GM04504 (cell line): ENCODE measurements at regions not wholly inside any gene's neighbourhood (a gene's known extent, or its start where the extent isn't known, plus 50 kb on each side); places are given as distances from the start of the nearest gene placed in this dataset.
"Not testable (repeated sequence)": the region's sequence is repeated elsewhere in the genome, so short reads cannot be mapped to it uniquely, and the experiment has no call there.

ENCODE experiments used
- DNase-seq: peaks from one replicate; pipeline ENCODE4 v3.0.0-alpha.2; 2012; ENCODE audit warnings: low read depth

DNA sequence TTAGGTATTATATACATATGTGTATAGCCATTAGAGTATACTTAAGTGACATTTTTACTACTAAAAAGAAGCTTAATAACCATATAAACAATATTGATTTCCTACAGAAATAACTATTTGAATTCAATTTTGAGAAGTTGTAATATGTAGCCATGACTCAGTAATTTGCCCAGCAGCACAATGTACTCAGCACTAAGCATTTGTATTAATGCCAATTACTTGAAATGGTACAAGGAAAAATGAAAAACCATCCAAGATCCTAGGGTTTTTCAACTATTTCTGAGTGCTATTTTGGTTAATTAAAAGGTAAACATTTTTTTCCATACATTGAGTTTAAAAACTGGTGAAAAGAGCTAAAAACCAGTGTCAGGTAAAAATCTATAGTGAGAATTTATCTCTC is 324.0 kb downstream of the KCNJ3 start:
- DNase-seq, result no peak

GRCh38 chr2:155021618-155022017 is 323.1 kb downstream of the KCNJ3 start:
- DNase-seq, result no peak

DNA sequence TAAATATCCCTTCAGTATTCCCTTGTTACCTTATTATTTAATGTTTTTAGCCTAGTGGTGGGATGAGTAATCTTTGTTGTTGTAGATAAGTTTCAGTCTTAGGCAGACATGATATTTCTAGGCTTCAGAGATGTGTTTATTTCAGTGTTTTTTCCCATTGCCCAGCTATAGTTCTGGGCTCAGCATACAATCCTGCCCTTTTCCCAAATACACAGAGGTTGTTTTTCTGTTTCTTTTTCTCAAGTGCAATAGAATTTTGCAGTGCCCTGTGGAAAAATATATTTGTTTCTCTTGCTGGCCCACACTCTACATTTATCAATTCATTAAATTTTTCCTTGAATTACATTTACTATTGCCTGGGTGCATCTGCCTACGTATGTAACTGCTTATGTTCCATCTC is 321.8 kb downstream of the KCNJ3 start:
- DNase-seq, result no peak

DNA sequence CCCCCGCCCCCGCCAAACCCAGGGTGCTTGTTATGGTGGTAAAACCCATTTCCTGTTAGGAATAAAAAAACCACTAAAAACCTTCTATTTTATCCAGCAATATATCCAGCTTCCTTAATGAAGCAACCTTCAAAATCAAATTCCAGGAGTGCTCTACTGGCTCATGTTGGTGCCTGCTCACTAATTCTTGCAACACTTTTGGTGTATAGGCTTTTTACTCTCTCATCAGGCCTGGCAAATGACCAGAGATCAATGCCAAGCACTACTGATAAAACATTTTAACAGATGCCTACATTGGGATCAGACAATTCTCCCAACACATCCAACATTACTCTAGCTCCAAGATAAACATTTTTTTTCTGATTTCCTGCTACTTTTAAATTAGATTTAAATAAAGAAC is 312.4 kb downstream of the KCNJ3 start:
- no peak for DNase-seq

DNA sequence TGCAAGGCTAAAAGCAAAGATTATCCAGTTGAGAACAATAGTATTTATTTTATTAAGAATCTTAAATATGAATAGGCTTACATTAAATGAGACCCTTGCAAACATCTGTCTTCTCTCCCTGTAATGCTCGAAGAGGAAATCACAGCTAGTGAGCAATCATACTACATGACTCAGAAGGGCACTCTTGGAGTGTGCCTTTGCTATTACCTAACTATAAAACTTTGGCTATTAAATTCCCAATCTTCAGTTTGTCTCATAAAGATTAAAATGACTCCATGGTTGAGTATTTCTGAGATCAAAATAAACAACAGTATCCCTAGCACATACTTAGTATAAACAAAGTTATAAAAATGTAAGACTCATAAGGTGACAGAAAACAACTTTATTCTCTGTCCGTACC is 296.9 kb downstream of the KCNJ3 start:
- DNase-seq, result no peak

GRCh38 chr2:154992826-154993225 is 294.3 kb downstream of the KCNJ3 start:
- no peak for DNase-seq

DNA sequence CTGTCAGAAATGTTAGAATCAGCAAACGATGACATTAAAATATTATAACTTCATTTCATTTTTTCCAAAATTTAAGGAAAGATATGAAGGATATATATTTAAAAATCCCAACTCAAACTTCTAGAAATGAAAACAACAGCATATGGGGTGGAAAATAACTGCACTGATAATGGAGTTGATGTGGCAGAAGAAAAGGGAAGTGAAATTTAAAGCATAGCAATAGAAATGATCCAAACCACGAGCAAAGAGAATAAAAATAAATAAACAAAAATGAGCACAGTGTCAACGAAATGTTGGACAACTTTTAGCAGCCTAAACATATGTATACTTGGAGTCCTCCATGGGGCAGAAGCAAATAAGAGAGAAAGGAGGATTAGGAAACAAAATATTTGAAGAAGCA is 280.2 kb downstream of the KCNJ3 start:
- DNase-seq, result no peak

DNA sequence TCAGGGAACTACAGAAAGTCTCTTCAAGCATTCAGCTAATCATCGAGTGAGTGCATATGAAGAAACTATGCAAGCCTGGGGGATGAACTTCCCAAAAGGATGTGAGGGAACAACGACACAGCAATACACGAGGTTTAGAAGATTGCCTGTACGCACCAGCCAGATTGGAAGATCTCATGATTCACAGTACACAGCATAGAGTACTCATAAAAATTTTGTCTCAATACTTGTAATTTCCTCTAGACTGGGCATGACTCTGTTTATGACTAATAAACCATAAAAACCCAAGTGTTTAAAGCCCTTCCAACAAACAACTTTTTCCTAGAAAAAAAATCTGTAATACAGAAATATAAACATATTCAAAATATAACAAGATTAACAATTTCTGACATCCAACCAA is 279.7 kb downstream of the KCNJ3 start:
- DNase-seq, result no peak

DNA sequence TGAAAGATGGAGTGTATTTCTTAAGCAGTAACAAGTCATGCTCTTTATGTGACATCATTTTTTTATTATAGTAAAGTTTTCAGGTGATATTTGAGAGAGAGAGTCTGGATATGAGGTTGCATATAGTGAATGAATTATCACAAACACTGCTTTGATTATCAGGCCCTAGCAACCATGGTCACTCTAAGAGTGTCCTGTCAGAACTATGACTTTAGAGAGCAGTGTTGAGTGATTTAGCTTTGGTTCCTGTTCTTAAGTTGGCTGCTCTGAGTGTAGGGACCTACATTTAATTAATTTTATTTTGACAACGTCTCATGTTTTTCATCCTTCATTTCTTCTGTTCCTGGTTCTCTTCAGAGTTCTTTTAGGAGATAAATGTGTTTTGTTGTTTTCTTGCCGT is 275.5 kb downstream of the KCNJ3 start:
- DNase-seq, result no peak

GRCh38 chr2:154963511-154963910 is 265.0 kb downstream of the KCNJ3 start:
- DNase-seq, result no peak

DNA sequence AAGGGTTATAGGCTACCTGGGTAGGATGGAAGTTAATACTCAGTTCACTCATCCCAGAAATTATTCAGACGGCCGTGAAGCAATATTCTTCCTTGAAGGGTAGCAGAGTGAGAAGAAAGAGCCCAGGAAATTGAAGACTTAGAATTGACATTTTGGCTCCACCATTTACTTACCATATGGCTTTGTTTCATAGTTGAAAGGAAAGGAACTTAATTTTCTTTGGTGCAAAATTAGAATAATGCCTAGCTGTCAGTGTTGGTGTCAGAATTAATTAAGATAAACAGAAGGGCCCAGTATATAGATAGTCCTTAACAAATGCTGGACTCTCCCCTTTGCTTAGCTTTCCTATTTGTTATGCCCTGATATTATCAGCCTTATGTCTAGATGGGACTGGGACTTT is 263.2 kb downstream of the KCNJ3 start:
- no peak for DNase-seq

- no peak for DNase-seq
These were observed 262.5 kb downstream of the KCNJ3 start for GRCh38 chr2:154960802-154961583.

DNA sequence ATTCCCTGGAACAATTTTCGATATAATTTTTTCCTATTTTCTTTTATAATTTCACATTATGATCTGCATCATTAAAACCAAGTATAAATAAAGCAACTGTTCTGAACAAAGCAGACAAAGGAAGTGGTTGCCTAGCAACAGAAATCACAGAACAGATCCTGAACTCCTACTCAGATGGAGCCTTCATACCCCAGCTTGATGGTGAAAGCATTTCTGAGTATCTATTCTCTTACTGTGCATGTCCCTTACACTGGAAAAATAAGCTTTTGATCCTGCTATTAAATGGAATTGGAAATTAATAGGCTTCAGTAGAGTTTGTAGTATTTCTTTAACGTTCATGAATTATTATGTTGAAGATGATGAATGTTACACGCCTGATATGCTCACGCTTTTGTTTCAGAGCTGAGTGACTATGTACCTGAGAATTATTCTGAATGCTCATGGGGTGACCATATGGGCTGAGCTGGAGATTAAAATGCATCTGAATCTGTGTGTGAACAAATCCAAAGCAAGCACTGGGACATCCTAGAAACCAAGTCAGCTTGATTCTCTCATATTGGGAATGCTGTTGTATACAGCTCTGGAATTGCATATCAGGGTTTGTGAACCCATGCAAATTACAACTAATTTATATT is 254.0 kb downstream of the KCNJ3 start:
- no peak for DNase-seq

DNA sequence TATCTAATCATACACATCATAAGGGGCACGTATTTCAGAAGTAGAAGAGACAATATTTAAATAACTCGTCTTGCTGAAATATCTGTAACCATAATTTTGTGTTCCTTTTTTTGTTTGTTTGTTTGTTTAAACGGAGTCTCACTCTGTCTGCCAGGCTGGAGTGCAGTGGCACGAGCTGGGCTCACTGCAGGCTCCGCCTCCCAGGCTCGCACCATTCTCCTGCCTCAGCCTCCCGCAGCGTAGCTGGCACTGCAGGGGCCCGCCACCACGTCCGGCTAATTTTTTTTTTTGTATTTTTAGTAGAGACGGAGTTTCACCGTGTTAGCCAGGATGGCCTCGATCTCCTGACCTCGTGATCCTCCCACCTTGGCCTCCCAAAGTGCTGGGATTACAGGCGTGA is 248.9 kb downstream of the KCNJ3 start:
- not testable (repeated sequence) for DNase-seq

GRCh38 chr2:154945984-154946383 is 247.5 kb downstream of the KCNJ3 start:
- DNase-seq, result no peak

DNA sequence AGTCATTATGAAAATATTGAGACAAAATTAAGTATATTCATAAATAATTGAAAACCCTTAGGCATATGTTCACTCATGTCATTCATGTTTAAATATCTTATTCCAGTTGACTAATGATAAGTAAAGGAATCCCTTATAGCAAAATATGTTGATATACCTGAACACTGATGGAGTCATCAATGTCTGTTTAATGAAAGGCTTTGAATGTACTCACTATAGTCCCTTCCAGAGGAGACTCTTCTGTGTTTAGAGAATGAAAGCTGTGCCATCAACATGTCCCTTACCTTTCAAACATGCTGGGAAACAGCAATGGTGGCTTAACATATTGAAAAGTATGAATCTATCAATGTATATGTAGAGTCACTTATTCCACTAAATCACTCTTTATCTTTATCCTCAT is 242.9 kb downstream of the KCNJ3 start:
- no peak for DNase-seq

GRCh38 chr2:154934213-154934612 is 235.7 kb downstream of the KCNJ3 start:
- no peak for DNase-seq

DNA sequence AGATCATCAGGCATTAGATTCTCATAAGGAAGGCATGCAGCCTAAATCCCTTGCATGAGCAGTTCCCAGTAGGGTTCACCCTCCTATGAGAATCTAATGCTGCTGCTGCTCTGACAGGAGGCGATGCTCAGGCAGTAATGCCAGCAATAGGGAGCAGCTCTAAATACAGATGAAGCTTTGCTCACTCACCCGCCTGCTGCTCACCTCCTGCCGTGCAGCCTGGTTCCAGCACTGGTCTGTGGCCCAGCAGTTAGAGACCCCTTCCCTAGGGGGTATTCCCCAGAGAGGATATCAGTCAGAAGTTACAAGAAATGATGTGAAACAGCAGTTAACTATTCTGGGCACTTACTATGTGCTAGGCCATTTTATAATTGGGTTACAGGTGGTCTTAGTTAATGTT is 226.0 kb downstream of the KCNJ3 start:
- DNase-seq, result no peak

DNA sequence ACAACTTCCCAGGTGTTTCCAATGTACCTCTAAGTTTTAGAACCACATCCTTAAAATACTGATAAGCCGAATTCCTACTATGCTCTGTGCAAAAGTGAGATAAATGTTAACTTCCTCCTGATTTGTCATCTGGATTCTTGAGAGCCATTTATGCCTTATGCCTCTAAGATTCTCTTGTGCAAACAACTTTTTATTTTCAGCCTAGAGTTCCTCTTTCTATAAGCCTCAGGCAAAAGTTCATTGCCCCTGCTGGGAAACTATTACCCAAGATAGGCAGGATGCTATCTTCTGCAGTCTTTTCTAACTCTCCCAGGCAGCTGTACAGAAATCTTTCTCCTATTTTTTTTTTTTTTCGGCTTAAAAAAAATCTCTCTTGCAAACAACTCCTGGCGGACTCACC is 216.1 kb downstream of the KCNJ3 start:
- DNase-seq, result no peak

GRCh38 chr2:154912215-154912614 is 213.7 kb downstream of the KCNJ3 start:
- no peak for DNase-seq

DNA sequence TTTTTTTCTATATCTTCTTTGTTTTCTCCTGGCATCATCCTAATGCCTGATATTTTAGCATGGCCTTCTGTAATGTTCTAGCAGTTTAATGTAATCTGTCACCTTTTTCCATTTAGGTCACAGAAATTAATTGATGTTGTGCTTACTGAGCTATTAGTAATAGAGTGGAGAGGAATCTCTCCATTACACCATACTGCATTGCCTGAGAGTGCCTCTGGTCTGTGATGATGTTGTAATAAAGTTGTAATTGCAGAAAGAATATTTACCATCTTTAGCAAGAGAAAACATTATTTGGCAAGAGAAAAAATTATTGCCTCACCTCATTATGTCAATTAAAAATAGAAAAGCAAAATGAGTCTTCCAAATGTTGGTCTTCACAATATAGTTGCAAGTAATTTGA is 213.2 kb downstream of the KCNJ3 start:
- DNase-seq, result no peak

GRCh38 chr2:154910701-154911100 is 212.2 kb downstream of the KCNJ3 start:
- DNase-seq, result no peak

DNA sequence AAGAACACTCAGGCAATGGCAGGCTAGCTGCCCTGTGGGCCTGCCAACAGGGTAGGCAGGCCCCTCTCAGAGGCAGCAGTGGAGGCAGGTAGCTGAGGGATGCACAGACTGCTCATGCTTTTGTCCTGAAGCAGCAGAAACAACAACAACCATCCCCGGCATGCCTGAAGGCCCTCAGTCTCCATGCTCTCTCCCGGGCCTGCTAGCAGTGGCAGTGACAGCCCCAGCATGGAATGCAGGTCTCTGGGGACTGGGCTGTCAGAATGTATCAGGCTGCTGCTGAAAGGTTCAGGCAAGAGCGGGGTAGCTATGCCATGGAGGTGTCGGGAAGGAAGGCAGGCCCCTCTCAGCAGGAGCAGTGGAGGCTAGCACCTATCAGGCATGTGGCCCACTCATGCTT is 209.8 kb downstream of the KCNJ3 start:
- no peak for DNase-seq
